Caco-2 (cell line): ENCODE measurements at regions not wholly inside any gene's neighbourhood (a gene's known extent, or its start where the extent isn't known, plus 50 kb on each side); places are given as distances from the start of the nearest gene placed in this dataset.

ENCODE experiments used
- BruUV-seq: library from RNA; stranded (reverse); fragments of 400-500 nt; replicated peaks from 2 replicates; lab custom pipeline; 2021; lab: Mats Ljungman, UMichigan
- CTCF ChIA-PET: fragments of 300-600 bp; sonication (Branson Sonifier 250); formaldehyde crosslinking; loops from one replicate; lab custom pipeline; 2022; ENCODE audit warnings: antibody characterized with exemption; lab: Charles Lee
- POLR2A ChIA-PET: fragments of 300-600 bp; sonication (Branson Sonifier 250); formaldehyde crosslinking; loops from one replicate; lab custom pipeline; 2022; ENCODE audit warnings: antibody characterized with exemption; lab: Charles Lee
- DNase-seq, 2 experiments: peaks; one replicate each; pipeline versions ENCODE4 v3.0.0 to v3.0.0-alpha.2; 2020 to 2022
- H3K27me3 ChIP-seq: replicated peaks from 2 replicates; pipeline ENCODE4 v1.6.0; 2011; ENCODE audit warnings: low read length; ENCODE audit not compliant: control insufficient read depth, insufficient read depth
- H3K36me3 ChIP-seq: 2 replicates; pipeline ENCODE4 v1.5.1; 2011; ENCODE audit warnings: low read length; ENCODE audit not compliant: control insufficient read depth, insufficient read depth
- H3K4me1 ChIP-seq: fragments of 250-450 bp; sonication (Bioruptor Pico); 2 replicates; pipeline ENCODE4 v1.5.1; 2020; ENCODE audit warnings: mild to moderate bottlenecking
- H3K4me3 ChIP-seq: 2 replicates; pipeline ENCODE4 v1.5.1; 2011; ENCODE audit warnings: low read depth, mild to moderate bottlenecking, control low read depth, low read length
- H3K9me3 ChIP-seq: fragments of 250-450 bp; sonication (Bioruptor Pico); 2 replicates; pipeline ENCODE4 v1.5.1; 2020; ENCODE audit warnings: mild to moderate bottlenecking, moderate library complexity
- H3K27ac Mint-ChIP-seq: one replicate; pipeline ENCODE4 v1.8.0; 2022; ENCODE audit warnings: mixed read lengths; ENCODE audit not compliant: unreplicated experiment
- H3K27me3 Mint-ChIP-seq: one replicate; pipeline ENCODE4 v1.8.0; 2022; ENCODE audit warnings: mixed read lengths; ENCODE audit not compliant: insufficient read depth, unreplicated experiment
- H3K36me3 Mint-ChIP-seq: one replicate; pipeline ENCODE4 v1.8.0; 2022; ENCODE audit warnings: mild to moderate bottlenecking, mixed read lengths; ENCODE audit not compliant: insufficient read depth, unreplicated experiment
- H3K4me1 Mint-ChIP-seq: one replicate; pipeline ENCODE4 v1.8.0; 2022; ENCODE audit warnings: low read depth, mixed read lengths; ENCODE audit not compliant: unreplicated experiment
- H3K4me3 Mint-ChIP-seq: one replicate; pipeline ENCODE4 v1.8.0; 2022; ENCODE audit warnings: mild to moderate bottlenecking, moderate library complexity, mixed read lengths; ENCODE audit not compliant: unreplicated experiment
- H3K9me3 Mint-ChIP-seq: one replicate; pipeline ENCODE4 v1.8.0; 2022; ENCODE audit warnings: mixed read lengths; ENCODE audit not compliant: unreplicated experiment
- intact Hi-C: fragments of 100-400 bp; cut with micrococcal nuclease; formaldehyde crosslinking; loops from one replicate; pipeline ENCODE4 v1.10.0; 2022; ENCODE audit not compliant: unreplicated experiment
- TF ChIP-seq, protein P1 (sequence below), 2 experiments: fragments of 200-600 bp in 1 of 2; IDR thresholded peaks; 1 replicate in 1 of 2; 2 replicates in 1 of 2; pipeline versions ENCODE4 v1.5.1 to v1.8.0; 2011 to 2022; ENCODE audit warnings: antibody characterized with exemption in 1 of 2, control low read depth in 1 of 2, inconsistent platforms in 1 of 2, low read depth in 1 of 2, low read length in 1 of 2, mild to moderate bottlenecking in 1 of 2, moderate library complexity in 1 of 2; ENCODE audit not compliant: insufficient read depth in 1 of 2, severe bottlenecking in 1 of 2, unreplicated experiment in 1 of 2

DNA sequence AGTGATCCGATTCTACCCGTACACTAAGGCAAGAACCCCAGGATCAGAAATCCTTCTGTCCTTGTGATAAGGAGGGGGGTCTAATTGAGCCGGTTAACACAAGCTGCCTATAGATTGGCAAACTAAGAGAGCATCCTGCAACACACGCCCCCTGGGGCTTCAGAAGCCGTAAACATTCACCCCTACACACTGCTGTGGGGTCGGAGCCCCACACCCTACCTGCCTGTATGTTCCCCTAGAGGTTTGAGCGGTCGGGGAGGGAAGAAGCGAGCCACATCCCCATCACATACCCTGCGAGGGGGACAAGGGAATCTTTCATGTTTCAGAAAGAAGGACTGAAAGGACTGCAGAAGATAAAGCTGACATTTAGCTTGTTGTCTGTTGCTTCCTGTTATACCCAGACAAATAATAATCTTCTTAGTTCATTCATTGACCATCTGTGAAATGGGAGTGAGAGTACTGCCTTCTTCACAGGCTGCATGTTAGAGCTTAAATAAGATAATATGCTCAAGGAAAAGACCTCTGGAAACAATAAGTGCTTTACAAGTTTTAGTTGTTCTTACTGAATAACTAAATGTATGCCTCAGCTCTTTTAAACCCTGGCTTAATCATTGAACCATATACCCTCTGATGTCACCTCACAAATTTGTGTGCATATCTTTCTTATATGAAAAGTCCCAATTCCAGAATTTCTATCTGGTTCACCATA lies 74.2 kb upstream of the RNF217 start:
- H3K36me3 ChIP-seq, result no peaks in the 10 kb centered on the region
- BruUV-seq, result no TSS peak
- no peaks in the 10 kb centered on the region for H3K4me1 ChIP-seq
- no peaks in the 10 kb centered on the region for H3K36me3 Mint-ChIP-seq
- no peak overlapping the region for H3K27ac Mint-ChIP-seq
- no peak overlapping the region for H3K4me3 ChIP-seq
- intact Hi-C loops, result no loop called here
- no peaks in the 10 kb centered on the region for H3K4me1 Mint-ChIP-seq
- H3K27me3 Mint-ChIP-seq, result peaks cover 3% of the 10 kb centered on the region
- TF ChIP-seq, protein P1, sequence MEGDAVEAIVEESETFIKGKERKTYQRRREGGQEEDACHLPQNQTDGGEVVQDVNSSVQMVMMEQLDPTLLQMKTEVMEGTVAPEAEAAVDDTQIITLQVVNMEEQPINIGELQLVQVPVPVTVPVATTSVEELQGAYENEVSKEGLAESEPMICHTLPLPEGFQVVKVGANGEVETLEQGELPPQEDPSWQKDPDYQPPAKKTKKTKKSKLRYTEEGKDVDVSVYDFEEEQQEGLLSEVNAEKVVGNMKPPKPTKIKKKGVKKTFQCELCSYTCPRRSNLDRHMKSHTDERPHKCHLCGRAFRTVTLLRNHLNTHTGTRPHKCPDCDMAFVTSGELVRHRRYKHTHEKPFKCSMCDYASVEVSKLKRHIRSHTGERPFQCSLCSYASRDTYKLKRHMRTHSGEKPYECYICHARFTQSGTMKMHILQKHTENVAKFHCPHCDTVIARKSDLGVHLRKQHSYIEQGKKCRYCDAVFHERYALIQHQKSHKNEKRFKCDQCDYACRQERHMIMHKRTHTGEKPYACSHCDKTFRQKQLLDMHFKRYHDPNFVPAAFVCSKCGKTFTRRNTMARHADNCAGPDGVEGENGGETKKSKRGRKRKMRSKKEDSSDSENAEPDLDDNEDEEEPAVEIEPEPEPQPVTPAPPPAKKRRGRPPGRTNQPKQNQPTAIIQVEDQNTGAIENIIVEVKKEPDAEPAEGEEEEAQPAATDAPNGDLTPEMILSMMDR (IDR thresholded peaks at IDR 0.05; ENCODE audit: insufficient read depth in 1 of 2, low read depth in 1 of 2, low read length in 1 of 2, severe bottlenecking in 1 of 2, unreplicated experiment in 1 of 2), result no peak
- no peaks in the 10 kb centered on the region for H3K9me3 Mint-ChIP-seq
- ChIA-PET CTCF (no interaction called here), POLR2A (no interaction called here)
- no peaks in the 10 kb centered on the region for H3K27me3 ChIP-seq
- no peak for DNase-seq
- no peaks in the 10 kb centered on the region for H3K9me3 ChIP-seq
- H3K4me3 Mint-ChIP-seq, result no peak overlapping the region

DNA sequence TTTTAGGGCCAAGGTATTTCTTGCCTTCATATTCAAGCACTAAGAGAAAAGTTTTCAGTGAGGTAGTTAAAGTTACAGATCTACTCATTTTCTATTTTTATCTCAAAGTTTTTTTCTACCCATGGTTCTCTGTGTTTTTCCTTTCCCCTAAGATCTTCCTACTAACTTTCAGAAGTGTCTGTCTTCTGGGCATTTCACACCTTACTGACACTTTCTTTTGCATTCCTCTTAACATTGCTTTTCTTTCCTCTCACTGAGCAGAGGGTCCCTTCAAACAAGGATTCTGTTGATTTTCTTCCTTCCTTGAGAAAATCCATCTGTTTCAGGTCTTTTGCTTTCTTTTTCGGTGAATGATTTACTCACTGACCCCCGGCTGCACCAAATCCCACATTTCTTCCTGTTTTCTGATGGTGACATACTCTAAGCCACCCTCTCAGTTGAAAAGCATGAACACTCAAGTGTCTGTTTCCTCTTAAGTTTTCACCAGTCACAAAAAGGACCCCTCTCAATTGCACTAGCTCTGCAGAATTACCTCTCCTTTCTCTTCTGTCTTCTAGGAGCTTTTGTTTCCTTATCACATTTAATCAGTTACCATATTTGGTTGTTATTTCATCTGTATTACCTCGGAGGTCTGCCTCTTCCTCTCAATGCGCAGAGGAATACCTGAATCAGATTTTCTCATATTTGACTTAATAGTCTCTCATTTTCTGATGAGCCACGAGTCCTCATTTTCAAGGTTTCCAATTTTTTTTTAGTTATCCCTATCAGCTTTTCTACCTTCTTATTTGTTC lies 73.5 kb upstream of the RNF217 start:
- ChIA-PET POLR2A (no interaction called here), CTCF (no interaction called here)
- intact Hi-C loops, result no loop called here
- Mint-ChIP-seq H3K9me3 (no peaks in the 10 kb centered on the region), H3K4me3 (no peak overlapping the region), H3K27me3 (peaks cover 3% of the 10 kb centered on the region), H3K4me1 (no peaks in the 10 kb centered on the region), H3K27ac (no peak overlapping the region), H3K36me3 (no peaks in the 10 kb centered on the region)
- Histone ChIP-seq H3K4me3 (no peak overlapping the region), H3K4me1 (no peaks in the 10 kb centered on the region), H3K36me3 (no peaks in the 10 kb centered on the region), H3K9me3 (no peaks in the 10 kb centered on the region), H3K27me3 (no peaks in the 10 kb centered on the region)
- no TSS peak for BruUV-seq
- TF ChIP-seq, protein P1 (IDR thresholded peaks at IDR 0.05; ENCODE audit: insufficient read depth in 1 of 2, low read depth in 1 of 2, low read length in 1 of 2, severe bottlenecking in 1 of 2, unreplicated experiment in 1 of 2), result no peak
- DNase-seq, result no peak

DNA sequence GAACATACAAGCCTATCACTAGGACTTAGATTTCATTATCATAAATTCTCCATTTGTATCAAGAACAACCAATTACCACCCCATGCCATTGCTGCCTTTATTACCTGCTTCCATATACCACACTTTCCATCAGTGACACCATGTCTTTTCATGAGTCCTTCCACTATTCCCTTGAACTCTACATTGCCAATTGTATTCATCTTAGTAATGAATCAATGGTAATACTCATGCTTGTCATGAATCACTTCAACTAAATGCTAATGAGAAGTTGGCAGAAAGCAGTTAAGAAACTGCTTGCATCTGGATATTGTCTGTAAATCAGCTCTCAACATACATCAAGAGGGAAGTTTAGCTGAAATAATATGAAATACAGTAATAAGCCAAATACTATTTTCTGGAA lies 61.2 kb upstream of the RNF217 start:
- Mint-ChIP-seq H3K4me3 (no peak overlapping the region), H3K4me1 (no peaks in the 10 kb centered on the region), H3K27me3 (no peaks in the 10 kb centered on the region), H3K9me3 (no peaks in the 10 kb centered on the region), H3K27ac (no peak overlapping the region), H3K36me3 (no peaks in the 10 kb centered on the region)
- CTCF ChIA-PET, result no interaction called here
- H3K9me3 ChIP-seq, result no peaks in the 10 kb centered on the region
- no peak for DNase-seq
- no peaks in the 10 kb centered on the region for H3K4me1 ChIP-seq
- H3K27me3 ChIP-seq, result no peaks in the 10 kb centered on the region
- no peak overlapping the region for H3K4me3 ChIP-seq
- POLR2A ChIA-PET, result no interaction called here
- no peaks in the 10 kb centered on the region for H3K36me3 ChIP-seq
- BruUV-seq, result no TSS peak
- intact Hi-C loops, result no loop called here
- TF ChIP-seq, protein P1 (IDR thresholded peaks at IDR 0.05; ENCODE audit: insufficient read depth in 1 of 2, low read depth in 1 of 2, low read length in 1 of 2, severe bottlenecking in 1 of 2, unreplicated experiment in 1 of 2), result no peak
